ENCODE measurements at regions not wholly inside any gene's neighbourhood (a gene's known extent, or its start where the extent isn't known, plus 50 kb on each side); places are given as distances from the start of the nearest gene placed in this dataset.

GRCh38 chr6:21332660-21333059 lies 260.9 kb upstream of the SOX4 start (continued):
- TF ChIP-seq CTCF (IDR thresholded peaks at IDR 0.05 in 2 of 3, conservative IDR thresholded peaks at IDR 0.05 in 1 of 3; ENCODE audit: borderline replicate concordance in 1 of 3, insufficient read depth in 1 of 3, low read depth in 2 of 3, low read length in 2 of 3), result no peak
- TF ChIP-seq CEBPB (IDR thresholded peaks at IDR 0.05; ENCODE audit: low read depth), result no peak
- TF ChIP-seq RAD21 (IDR thresholded peaks at IDR 0.05; ENCODE audit: low read depth), result no peak
- TF ChIP-seq ATF3 (IDR thresholded peaks at IDR 0.05), result no peak
- no peak for TF ChIP-seq MAX (IDR thresholded peaks at IDR 0.05)
- no peak for TF ChIP-seq POLR2A (IDR thresholded peaks at IDR 0.05; ENCODE audit: borderline replicate concordance, extremely low read depth, insufficient read depth, insufficient read length)
- no peak for TF ChIP-seq ZFX (IDR thresholded peaks at IDR 0.05)

- ChIA-PET CTCF (no interaction called here), POLR2A (no interaction called here), RAD21 (ENCODE audit: low non-redundant PET in 1 of 2, low total read pairs in 2 of 2, uncharacterized antibody in 2 of 2, unreplicated experiment in 2 of 2) (interaction anchor here in 1 of 2 experiments (0.6 kb wide), 1 partner anchor 107 kb away, joined by 5 read pairs; no protein-coding TSS in a partner anchor)
- no peak for ATAC-seq
- no peaks in the 10 kb centered on the region for H3K9me3 ChIP-seq (ENCODE audit: control insufficient read depth in 1 of 2, insufficient read depth in 1 of 2, low read depth in 1 of 2, low read length in 2 of 2)
- no peak for DNase-seq (ENCODE audit: low read depth, low spot score)
- intact Hi-C loops (cut with micrococcal nuclease), result no loop called here
- no peaks in the 10 kb centered on the region for H4K20me1 ChIP-seq (ENCODE audit: insufficient read depth)
- no peak overlapping the region for H3K9ac ChIP-seq (ENCODE audit: low read length)
- no peak overlapping the region for H2AFZ ChIP-seq (ENCODE audit: low read depth, low read length, poor library complexity, severe bottlenecking)
- no peak overlapping the region for H3K4me2 ChIP-seq (ENCODE audit: low read length)
- no peaks in the 10 kb centered on the region for H3K79me2 ChIP-seq (ENCODE audit: insufficient read depth, low read length)
- no TSS peak for BruUV-seq (replicated peaks)
- no peak for TF ChIP-seq CTCF (IDR thresholded peaks at IDR 0.05 in 2 of 3, conservative IDR thresholded peaks at IDR 0.05 in 1 of 3; ENCODE audit: borderline replicate concordance in 1 of 3, insufficient read depth in 1 of 3, low read depth in 2 of 3, low read length in 2 of 3)
- H3K4me1 ChIP-seq (ENCODE audit: control insufficient read depth in 1 of 2, insufficient read depth in 2 of 2, low read length in 2 of 2), result no peaks in the 10 kb centered on the region
- no peaks in the 10 kb centered on the region for H3K36me3 ChIP-seq (ENCODE audit: control insufficient read depth in 1 of 2, insufficient read depth in 2 of 2, low read length in 2 of 2)
- H3K27me3 ChIP-seq (ENCODE audit: insufficient read depth, low read length), result no peaks in the 10 kb centered on the region
- no peak overlapping the region for H3K4me3 ChIP-seq (replicated peaks in 1 of 2; ENCODE audit: low read depth in 1 of 2, low read length in 2 of 2)
- H3K9me2 ChIP-seq (ENCODE audit: insufficient read depth), result no peaks in the 10 kb centered on the region
- H3K27ac ChIP-seq (ENCODE audit: low read depth, low read length), result no peak overlapping the region
Measured at GRCh38 chr6:21333715-21334114, 259.8 kb upstream of the SOX4 start.

Measured in HCT116 (cell line).